GM18868 (cell line): ENCODE measurements at regions not wholly inside any gene's neighbourhood (a gene's known extent, or its start where the extent isn't known, plus 50 kb on each side); places are given as distances from the start of the nearest gene placed in this dataset.

Experiments used
- ATAC-seq: cut with Tn5 transposase; IDR thresholded peaks from one replicate; pipeline ENCODE4 v1.9.1; 2021; ENCODE audit warnings: mild to moderate bottlenecking, moderate library complexity; ENCODE audit not compliant: unreplicated experiment

DNA sequence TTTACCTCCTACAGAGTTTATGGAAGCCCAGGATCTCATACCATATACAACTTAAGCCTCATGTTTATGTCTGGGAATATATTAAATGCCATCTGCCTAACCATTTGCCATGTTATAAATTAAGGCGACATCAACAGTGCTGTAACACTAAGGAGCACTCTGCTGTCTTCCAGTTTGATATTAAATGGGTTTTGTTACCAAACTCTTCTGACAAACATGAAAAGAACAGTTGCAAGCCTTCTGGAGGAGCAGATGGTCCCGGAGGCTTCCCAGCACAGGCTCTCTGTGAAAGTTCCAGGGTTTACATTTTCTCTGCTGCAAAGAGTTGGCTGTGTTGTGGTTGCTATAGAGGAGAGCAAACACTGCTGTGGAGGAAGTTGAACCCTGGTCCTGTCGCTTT, 545.3 kb upstream of the SALL1 start:
- no peak for ATAC-seq

DNA sequence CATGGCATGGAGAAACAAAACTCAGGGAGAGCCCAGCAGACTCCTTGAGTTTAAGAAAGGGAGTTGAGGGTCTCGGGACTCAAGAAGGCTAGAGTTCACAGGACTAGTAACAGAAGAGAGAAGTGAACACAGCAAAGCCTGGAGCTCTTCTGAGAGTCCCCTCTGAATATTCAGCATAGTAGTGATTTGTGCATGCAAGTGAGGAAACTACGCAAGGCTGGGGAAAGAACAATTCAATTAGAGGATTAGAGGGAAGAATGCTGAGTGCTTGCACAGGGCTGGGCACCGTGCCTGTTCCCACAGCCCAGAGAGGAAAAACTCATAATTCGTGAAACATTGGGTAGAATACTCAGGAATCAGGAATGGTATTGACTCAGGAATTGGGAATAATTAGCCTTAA, 540.0 kb upstream of the SALL1 start:
- ATAC-seq = no peak

DNA sequence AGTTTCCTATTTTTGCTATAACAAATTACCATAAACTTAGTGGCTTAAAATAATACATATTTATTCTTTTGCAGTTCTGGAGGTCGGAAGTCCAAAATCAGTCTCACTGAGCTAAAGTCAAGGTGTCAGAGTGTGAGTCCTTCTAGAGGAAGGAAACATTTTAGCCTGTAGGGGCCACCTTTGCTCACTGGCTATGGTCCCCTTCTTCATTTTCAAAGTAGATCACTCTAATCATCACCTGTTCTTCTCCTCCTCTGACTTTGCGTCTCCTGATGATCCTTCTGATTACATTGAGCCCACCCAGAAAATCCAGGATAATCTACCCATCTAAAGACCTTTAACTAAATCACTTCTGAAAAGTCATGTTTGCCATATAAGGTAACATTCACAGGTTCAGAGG, 534.4 kb upstream of the SALL1 start:
- ATAC-seq = no peak

- no peak for ATAC-seq
These were observed 532.8 kb upstream of the SALL1 start for GRCh38 chr16:51683882-51684281.

GRCh38 chr16:51682905-51683304, 531.8 kb upstream of the SALL1 start:
- ATAC-seq = no peak

DNA sequence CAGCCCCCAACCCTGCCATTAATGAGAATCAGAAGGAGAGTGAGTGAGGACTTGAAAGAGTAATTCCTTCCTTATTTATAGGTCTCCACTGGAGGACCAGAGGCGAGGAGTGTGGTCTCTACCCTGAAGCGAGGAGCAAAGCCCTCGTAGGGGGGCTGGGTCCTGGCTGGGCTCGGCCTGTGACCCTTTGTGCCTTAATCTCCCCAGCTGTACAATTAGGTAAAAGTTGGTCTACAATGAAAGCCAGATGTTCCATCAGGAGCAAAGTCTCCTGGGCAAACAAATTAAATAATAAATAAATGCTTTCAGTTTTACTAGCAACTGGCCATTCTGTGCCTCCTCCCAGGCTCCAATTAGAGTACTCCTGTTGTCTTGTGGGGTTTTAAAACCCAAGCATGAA, 523.5 kb upstream of the SALL1 start:
- ATAC-seq = no peak

- ATAC-seq = no peak
These were observed 519.5 kb upstream of the SALL1 start for GRCh38 chr16:51670527-51670926.

- ATAC-seq = no peak
These were observed 515.8 kb upstream of the SALL1 start for GRCh38 chr16:51666821-51667220.

- no peak for ATAC-seq
These were observed 515.0 kb upstream of the SALL1 start for GRCh38 chr16:51666074-51666473.

DNA sequence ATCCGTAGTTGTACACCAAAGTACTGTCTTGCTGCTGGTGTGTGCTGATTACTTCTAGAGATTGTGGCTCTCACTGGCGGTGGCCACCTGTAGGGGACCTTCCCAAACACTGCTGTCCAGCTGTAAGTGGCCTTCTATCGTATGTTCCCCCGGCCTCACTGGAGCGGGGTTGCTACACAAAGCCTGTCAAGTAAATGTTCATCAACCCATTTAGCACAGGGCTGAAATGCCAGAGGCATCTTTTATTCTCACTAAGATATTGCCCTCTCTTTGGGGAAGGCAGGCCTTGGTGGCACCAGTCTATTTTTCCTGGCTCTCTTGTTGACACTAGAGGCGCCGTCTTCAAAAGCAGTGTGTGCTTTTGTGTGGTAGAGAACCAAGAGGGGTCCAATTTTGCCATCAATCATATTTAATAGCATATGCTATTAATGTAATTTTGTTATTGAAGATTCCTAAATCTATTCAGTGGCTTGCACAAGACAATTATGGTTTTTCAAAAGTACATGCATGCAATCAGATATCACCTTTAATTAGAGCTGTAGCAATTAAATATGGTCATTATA, 514.4 kb upstream of the SALL1 start:
- ATAC-seq = no peak

DNA sequence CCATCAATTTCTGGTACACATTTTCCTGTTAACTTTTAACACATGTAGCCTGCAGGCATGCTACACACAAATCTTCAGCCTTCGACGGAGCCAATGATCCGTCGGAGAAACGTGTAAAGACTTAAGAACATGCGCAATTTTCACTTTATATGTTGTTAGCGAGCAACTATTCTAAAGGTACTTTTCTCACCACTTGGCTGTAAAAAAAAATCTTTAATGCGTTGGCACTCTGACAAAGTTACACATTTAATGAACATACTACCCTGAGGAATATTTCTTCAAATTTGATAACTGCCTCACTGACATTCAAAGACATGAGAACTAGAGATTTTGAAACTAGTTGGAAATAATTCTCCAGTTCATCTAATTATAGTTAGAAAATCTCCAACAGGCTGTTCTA, 507.5 kb upstream of the SALL1 start:
- ATAC-seq = no peak

GRCh38 chr16:51657848-51658247, 506.8 kb upstream of the SALL1 start:
- ATAC-seq = no peak

DNA sequence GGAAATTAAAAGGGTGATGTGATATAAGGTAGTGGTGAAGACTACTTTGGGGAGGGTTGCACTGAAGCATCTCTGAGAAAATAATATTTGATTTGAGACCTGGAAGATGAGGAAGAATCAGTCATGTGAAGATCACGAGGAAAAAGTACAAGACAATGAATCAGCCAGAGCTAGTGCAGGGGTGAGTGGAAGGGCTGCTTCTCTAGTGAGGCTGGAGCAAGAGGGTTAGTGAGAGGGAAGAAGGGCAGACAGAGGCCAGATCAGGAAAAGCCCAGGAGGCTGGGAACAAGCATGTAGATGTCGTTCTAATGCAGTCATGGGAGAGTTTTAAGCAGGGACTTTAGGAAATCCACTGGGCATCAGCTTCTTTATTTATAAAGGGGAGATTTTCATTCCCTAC, 504.2 kb upstream of the SALL1 start:
- no peak for ATAC-seq

GRCh38 chr16:51651061-51651466, 500.0 kb upstream of the SALL1 start:
- ATAC-seq = no peak

DNA sequence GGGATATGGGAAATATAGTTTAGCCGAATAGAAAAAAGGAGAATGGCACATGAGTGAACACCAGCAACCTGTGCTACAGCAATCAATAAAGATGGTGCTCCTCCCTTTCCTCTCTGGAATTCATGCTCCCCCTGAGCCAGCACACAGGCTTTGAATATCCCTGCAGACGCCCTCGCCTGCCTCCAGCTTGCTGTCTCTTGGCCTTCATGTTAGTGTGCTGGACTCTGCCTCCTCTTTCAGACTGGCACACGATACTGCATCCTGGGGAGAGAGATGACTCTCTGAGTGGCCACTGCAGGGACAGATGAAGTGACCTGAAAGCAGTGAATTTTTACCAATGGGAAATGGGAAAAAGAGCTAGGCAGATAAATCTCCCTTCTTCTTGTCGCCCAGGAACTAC, 498.6 kb upstream of the SALL1 start:
- no peak for ATAC-seq

DNA sequence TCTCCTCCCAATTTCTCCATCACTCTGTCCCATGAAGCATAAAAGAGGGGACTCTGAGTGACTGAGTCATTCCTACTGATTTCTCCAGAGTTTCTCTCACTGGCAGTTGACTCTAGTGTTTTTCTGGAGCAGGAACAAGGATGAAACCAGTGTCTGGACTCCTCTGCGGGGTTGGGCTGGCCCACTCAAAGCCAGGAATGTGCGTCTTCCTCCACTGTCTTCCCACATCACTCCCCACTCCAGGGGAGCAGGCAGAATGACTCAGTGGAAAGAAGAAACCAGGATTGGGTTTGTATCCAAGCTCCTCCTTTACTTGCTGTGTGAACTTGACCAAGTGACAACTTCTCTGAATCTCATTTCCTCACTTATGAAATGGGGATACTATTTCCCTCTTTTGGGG, 497.5 kb upstream of the SALL1 start:
- no peak for ATAC-seq

DNA sequence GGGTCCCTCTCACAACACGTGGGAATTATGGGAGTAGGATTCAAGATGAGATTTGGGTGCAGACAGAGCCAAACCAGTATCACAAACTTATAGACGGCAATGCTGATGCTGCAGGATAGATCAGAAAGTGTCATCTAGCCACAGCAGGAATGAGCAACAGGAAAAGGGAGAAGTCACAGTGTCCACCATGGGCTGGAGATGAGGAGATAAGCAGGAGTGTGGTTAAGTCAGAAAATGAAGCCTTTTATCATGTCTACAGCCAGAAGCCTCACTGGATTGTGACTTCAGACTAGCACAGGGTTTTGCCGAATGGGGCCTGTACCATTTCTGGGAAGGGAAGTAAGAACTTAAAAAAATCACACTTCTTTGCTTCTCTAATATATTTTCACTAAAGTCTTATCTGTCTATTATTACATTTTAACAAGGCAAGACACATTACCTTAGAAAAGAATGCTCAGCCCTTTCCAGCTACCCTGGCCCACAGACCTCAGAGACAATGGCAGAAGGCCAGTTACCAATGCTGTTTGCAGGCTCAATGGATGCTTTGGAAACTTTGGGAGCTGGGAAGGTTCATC, 490.2 kb upstream of the SALL1 start:
- ATAC-seq = no peak

DNA sequence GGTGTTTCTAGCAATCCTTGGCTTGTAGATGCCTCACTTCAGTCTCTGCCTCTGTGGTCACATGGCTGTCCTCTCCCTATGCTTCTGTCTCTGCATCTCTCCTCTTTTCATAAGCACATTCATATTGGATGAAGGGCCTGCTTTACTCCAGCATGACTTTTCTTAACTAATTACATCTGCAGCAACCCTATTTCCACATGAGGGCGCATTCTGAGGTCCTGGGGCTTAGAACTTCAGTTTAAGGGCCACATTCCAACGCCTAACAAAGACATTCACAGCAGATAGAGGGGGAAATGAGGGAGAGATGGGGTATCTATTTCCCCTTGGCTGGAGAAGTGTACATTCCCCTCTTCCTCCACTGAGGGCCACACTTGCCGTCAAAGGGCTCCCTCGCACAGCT, 489.1 kb upstream of the SALL1 start:
- no peak for ATAC-seq

DNA sequence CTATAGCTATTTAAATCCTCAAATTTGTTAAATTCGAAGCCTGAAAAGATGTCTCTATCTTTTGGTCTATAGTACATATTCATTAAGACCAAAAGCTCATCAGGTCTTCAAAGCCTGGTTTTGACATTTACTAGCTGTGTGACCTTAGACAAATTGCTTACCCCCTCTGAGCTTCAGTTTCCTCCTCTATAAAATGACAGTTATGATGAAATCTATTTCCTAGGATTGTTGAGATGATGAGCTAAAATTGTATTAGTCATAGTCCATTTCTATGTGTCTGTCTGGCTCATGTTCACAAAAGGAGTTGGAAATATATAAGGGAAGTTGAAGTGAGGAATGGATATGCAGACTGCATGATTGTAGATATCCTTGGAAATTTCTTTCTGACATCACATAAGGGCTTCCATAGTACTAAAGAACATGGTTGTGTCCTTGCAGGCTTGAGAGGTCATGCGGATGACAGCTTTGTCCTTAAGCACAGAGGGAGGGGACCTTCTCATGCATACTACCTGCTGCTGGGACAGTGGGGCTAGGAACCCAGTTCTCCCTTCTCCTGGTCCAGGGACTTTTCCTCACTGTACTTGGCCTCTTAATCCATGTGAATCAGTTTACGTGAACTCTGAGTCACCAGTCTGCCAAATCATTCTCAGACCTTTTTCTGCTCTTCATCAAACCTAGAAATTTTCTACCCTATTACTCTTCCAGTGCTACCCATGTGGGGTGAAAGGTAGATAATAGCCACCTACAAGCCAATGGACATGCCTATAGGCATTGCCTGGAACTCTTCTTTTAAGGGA, 487.5 kb upstream of the SALL1 start:
- ATAC-seq = no peak

DNA sequence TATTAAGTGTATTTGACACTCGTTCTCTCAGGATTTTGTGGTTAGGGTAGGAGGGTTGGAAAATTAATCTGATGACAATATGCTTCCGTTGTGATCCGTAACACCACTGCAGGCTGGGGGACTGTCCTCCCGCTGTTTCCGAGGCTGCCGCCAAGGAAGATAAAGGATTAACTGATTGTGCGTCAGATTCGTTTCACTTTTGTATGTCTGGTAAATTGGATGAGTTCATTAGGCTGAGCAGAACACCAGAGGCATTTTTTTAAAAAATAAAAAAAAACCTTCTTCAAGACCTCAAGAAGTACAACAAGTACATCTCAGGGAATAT, 486.7 kb upstream of the SALL1 start:
- no peak for ATAC-seq

DNA sequence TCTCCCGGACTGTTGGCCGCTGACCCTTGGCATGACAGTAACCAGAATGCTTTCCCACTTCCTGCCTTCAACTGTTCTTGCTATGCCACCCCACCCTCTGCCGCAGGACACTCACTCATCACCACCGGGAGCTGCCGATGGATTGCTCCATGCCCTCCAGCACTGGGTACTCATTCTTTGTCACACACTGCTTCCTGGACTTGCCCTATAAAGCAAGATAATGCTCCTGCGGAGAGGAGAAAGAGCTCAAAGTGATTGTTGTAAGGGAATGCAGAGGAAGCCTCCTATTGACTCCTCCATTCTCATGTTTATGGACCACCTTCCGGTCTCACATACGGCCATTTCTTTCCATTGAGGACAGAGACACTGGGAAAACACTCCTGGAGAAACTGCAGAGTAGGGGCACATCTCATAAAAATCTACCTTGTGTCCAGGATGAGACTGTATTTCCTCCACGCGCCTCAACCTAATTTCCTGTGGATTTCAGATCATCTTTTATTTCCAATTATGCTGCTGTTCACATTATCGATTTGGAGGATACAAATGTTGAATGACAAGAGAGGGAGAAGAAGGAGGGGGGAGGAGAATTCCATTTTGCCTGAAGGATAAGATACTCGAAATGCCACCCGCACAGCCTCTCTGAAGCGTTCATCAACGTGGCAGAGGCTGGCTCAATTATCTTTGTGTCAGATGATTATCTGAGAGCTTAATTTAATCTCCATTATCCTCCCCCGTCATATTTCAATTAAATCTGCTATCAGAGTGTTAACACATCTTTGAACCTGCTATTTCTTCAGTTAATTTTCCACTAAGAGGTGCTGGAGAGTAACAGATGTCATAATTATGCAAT, 486.1 kb upstream of the SALL1 start:
- ATAC-seq = no peak

GRCh38 chr16:51635181-51635580, 484.1 kb upstream of the SALL1 start:
- ATAC-seq = no peak
